Endothelial cell of umbilical vein (primary cell): ENCODE measurements at regions not wholly inside any gene's neighbourhood (a gene's known extent, or its start where the extent isn't known, plus 50 kb on each side); places are given as distances from the start of the nearest gene placed in this dataset.

Source experiments
- BruUV-seq: library from RNA; stranded (reverse); fragments of 400-500 nt; replicated peaks from 2 replicates; lab custom pipeline; 2021; lab: Mats Ljungman, UMichigan
- CTCF ChIA-PET: fragments of 300-600, 350-600 bp; sonication (Branson Sonifier 250); formaldehyde crosslinking; loops from one replicate; lab custom pipeline; 2021; ENCODE audit warnings: antibody characterized with exemption, inconsistent platforms; lab: Charles Lee
- POLR2A ChIA-PET: fragments of 300-600, 350-600 bp; sonication (Branson Sonifier 250); formaldehyde crosslinking; loops from one replicate; lab custom pipeline; 2021; ENCODE audit warnings: antibody characterized with exemption, inconsistent platforms; lab: Charles Lee
- DNase-seq: peaks from one replicate; pipeline ENCODE4 v3.0.0-alpha.2; 2011; ENCODE audit warnings: low read depth, low spot score
- FAIRE-seq: peaks from 2 replicates; lab custom pipeline; 2011; peaks lifted over from hg19 to GRCh38; lab: Jason Lieb, UNC
- H2AFZ ChIP-seq: 2 replicates; pipeline ENCODE4 v1.6.0; 2012; ENCODE audit warnings: low read depth, low read length, control low read depth, inconsistent platforms
- H3K27ac ChIP-seq: 2 replicates; pipeline ENCODE4 v1.5.1; 2011; ENCODE audit warnings: low read depth, mild to moderate bottlenecking, control low read depth, low read length, moderate library complexity; ENCODE audit not compliant: insufficient read depth
- H3K27me3 ChIP-seq, 2 experiments: 2 replicates each; pipeline versions ENCODE4 v1.6.0 to v1.6.1; 2011; ENCODE audit warnings: low read length in 2 of 2, mixed read lengths in 1 of 2; ENCODE audit not compliant: control insufficient read depth in 2 of 2, insufficient read depth in 2 of 2
- H3K36me3 ChIP-seq, 2 experiments: 2 replicates in 1 of 2; 3 replicates in 1 of 2; pipeline ENCODE4 v1.5.1; 2011; ENCODE audit warnings: low read length in 2 of 2, mild to moderate bottlenecking in 1 of 2, moderate library complexity in 1 of 2; ENCODE audit not compliant: control insufficient read depth in 2 of 2, insufficient read depth in 2 of 2; ENCODE audit errors: extremely low read depth in 1 of 2
- H3K4me1 ChIP-seq: 3 replicates; pipeline ENCODE4 v1.5.1; 2011; ENCODE audit warnings: mild to moderate bottlenecking, low read length; ENCODE audit not compliant: control insufficient read depth, insufficient read depth; ENCODE audit errors: extremely low read depth
- H3K4me2 ChIP-seq: 2 replicates; pipeline ENCODE4 v1.6.1; 2011; ENCODE audit warnings: low read length, control low read depth, mixed read lengths; ENCODE audit not compliant: insufficient read depth
- H3K4me3 ChIP-seq, 3 experiments: fragments of 200-600 bp in 1 of 3; sonication (generic), shearing (Covaris generic) in 1 of 3; replicated peaks in 1 of 3; 2 replicates each; pipeline ENCODE4 v1.5.1; 2011 to 2016; ENCODE audit warnings: control low read depth in 3 of 3, low read length in 3 of 3, mild to moderate bottlenecking in 2 of 3, inconsistent platforms in 1 of 3, low read depth in 1 of 3, moderate library complexity in 1 of 3; ENCODE audit not compliant: insufficient read depth in 1 of 3
- H3K79me2 ChIP-seq: 2 replicates; pipeline ENCODE4 v1.6.0; 2012; ENCODE audit warnings: low read length, inconsistent platforms; ENCODE audit not compliant: control insufficient read depth, insufficient read depth
- H3K9ac ChIP-seq: replicated peaks from 2 replicates; pipeline ENCODE3; 2011; ENCODE audit warnings: low read length, control low read depth; ENCODE audit not compliant: insufficient read depth; ENCODE audit errors: extremely low read depth
- H3K9me1 ChIP-seq: replicated peaks from 3 replicates; pipeline ENCODE4 v1.6.0; 2011; ENCODE audit warnings: mild to moderate bottlenecking, low read length; ENCODE audit not compliant: control insufficient read depth, insufficient read depth; ENCODE audit errors: extremely low read depth
- H3K9me3 ChIP-seq: replicated peaks from 2 replicates; pipeline ENCODE4 v1.5.1; 2012; ENCODE audit warnings: low read length, inconsistent platforms; ENCODE audit not compliant: control insufficient read depth, insufficient read depth
- H4K20me1 ChIP-seq: replicated peaks from 2 replicates; pipeline ENCODE3; 2011; ENCODE audit warnings: mild to moderate bottlenecking, low read length; ENCODE audit not compliant: control insufficient read depth, insufficient read depth; ENCODE audit errors: extremely low read depth
- FOS ChIP-seq: IDR thresholded peaks from 2 replicates; pipeline ENCODE4 v1.6.1; 2011; ENCODE audit warnings: mild to moderate bottlenecking, low read length, moderate library complexity, borderline replicate concordance; ENCODE audit not compliant: insufficient read depth
- GATA2 ChIP-seq: IDR thresholded peaks from 2 replicates; pipeline ENCODE4 v1.7.0; 2011; ENCODE audit warnings: low read depth, mild to moderate bottlenecking, moderate library complexity, mixed read lengths, low read length; ENCODE audit not compliant: insufficient read length, insufficient read depth
- MYC ChIP-seq: IDR thresholded peaks from one replicate; pipeline ENCODE4 v1.6.1; 2011; ENCODE audit warnings: mild to moderate bottlenecking, low read depth, low read length
- POLR2A ChIP-seq: IDR thresholded peaks from 2 replicates; pipeline ENCODE4 v1.6.1; 2012; ENCODE audit warnings: low read depth, mild to moderate bottlenecking, control low read depth, low read length
- POLR2AphosphoS5 ChIP-seq: IDR thresholded peaks from 2 replicates; pipeline ENCODE4 v1.6.1; 2012; ENCODE audit warnings: low read depth, mild to moderate bottlenecking, control low read depth, low read length, moderate library complexity; ENCODE audit not compliant: insufficient read depth
- dilution Hi-C: fragments of 300-500 bp; cut with MboI; formaldehyde crosslinking; loops from one replicate; pipeline ENCODE4 v1.15.0; 2019; ENCODE audit warnings: low sequenced_read_pairs; ENCODE audit not compliant: extremely low pct_ligation_motif_present
- intact Hi-C: fragments of 100-400 bp; cut with micrococcal nuclease; formaldehyde crosslinking; loops from one replicate; pipeline ENCODE4 v1.10.0; 2022

- BruUV-seq: no TSS peak
- H3K4me2 ChIP-seq: peak overlapping the region; percentile 16
- H3K4me1 ChIP-seq: no peaks in the 10 kb centered on the region
- H3K79me2 ChIP-seq: no peaks in the 10 kb centered on the region
- POLR2A ChIA-PET: no interaction called here
- FAIRE-seq (no peak), DNase-seq (peak; percentile 19)
- H3K36me3 ChIP-seq: no peaks in the 10 kb centered on the region
- no peaks in the 10 kb centered on the region for H3K9me3 ChIP-seq
- H3K27ac ChIP-seq: no peak overlapping the region
- CTCF ChIA-PET: no interaction called here
- H3K4me3 ChIP-seq: no peak overlapping the region
- no peak overlapping the region for H2AFZ ChIP-seq
- dilution Hi-C loops (no loop called here), intact Hi-C loops (no loop called here)
- H4K20me1 ChIP-seq: no peaks in the 10 kb centered on the region
- TF ChIP-seq FOS (peak; percentile 55), POLR2A (no peak)
- no peaks in the 10 kb centered on the region for H3K27me3 ChIP-seq
- H3K9me1 ChIP-seq: no peaks in the 10 kb centered on the region
- no peak overlapping the region for H3K9ac ChIP-seq
Measured at GRCh38 chr1:213698092-213698702, 289.6 kb upstream of the PROX1 start.

DNA sequence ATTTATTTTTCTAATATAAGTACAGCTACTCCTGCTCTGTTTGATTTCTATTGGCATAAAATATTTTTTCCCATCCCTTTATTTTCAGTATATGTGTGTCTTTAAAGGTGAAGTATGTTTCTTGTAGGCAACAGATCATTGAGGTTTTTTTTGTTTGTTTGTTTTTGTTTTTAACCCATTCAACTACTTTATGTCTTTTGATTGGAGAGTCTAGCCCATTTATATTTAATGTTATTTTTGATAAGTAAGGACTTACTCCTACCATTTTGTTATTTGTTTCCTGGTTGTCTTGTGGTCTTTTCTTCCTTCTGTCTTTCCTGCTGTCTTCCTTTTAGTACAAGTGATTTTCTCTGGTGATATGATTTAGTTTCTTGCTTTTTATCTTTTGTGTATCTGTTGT, 285.1 kb upstream of the PROX1 start:
- no peak overlapping the region for H3K4me2 ChIP-seq
- no peak overlapping the region for H3K27ac ChIP-seq
- ChIA-PET CTCF (interaction anchor here (0.9 kb wide), 1 partner anchor 59 kb away, joined by 3 read pairs; no protein-coding TSS in a partner anchor), POLR2A (no interaction called here)
- H3K4me3 ChIP-seq: no peak overlapping the region
- no peaks in the 10 kb centered on the region for H3K9me1 ChIP-seq
- no peak for FAIRE-seq
- BruUV-seq: no TSS peak
- no peaks in the 10 kb centered on the region for H4K20me1 ChIP-seq
- no peak overlapping the region for H2AFZ ChIP-seq
- no peaks in the 10 kb centered on the region for H3K36me3 ChIP-seq
- H3K79me2 ChIP-seq: no peaks in the 10 kb centered on the region
- no peaks in the 10 kb centered on the region for H3K9me3 ChIP-seq
- dilution Hi-C loops: no loop called here
- no peak for DNase-seq
- no peak overlapping the region for H3K9ac ChIP-seq
- no peak for TF ChIP-seq GATA2
- TF ChIP-seq POLR2AphosphoS5: no peak
- no peak for TF ChIP-seq MYC
- intact Hi-C loops: no loop called here
- H3K27me3 ChIP-seq: no peaks in the 10 kb centered on the region
- no peaks in the 10 kb centered on the region for H3K4me1 ChIP-seq
